Natural killer cell (primary cell): ENCODE measurements at regions not wholly inside any gene's neighbourhood (a gene's known extent, or its start where the extent isn't known, plus 50 kb on each side); places are given as distances from the start of the nearest gene placed in this dataset.

Source experiments
- ATAC-seq, 3 donors: fragments of 150-1000 bp in 2 of 3; fragments of 200-7000 bp in 1 of 3; cut with Tn5 transposase; 1 replicate in 1 of 3; 2 replicates in 2 of 3; pipeline ENCODE4 v1.10.0; 2021; ENCODE audit warnings: mild to moderate bottlenecking in 2 of 3, moderate library complexity in 2 of 3
- DNase-seq, 2 donors: peaks; one replicate each; pipeline versions ENCODE4 v3.0.0 to v3.0.0-alpha.2; 2013 to 2021; ENCODE audit warnings: mixed read lengths in 1 of 2
- H3K27ac ChIP-seq: one replicate; pipeline ENCODE4 v1.5.1; 2013; ENCODE audit warnings: mild to moderate bottlenecking, low read length
- H3K27me3 ChIP-seq: one replicate; pipeline ENCODE4 v1.6.1; 2013; ENCODE audit warnings: low read length; ENCODE audit not compliant: control insufficient read depth, insufficient read depth
- H3K36me3 ChIP-seq: one replicate; pipeline ENCODE4 v1.6.1; 2013; ENCODE audit warnings: low read length; ENCODE audit not compliant: control insufficient read depth, insufficient read depth
- H3K4me1 ChIP-seq: one replicate; pipeline ENCODE4 v1.6.1; 2013; ENCODE audit warnings: low read length; ENCODE audit not compliant: control insufficient read depth, insufficient read depth
- H3K4me3 ChIP-seq: one replicate; pipeline ENCODE4 v1.5.1; 2013; ENCODE audit warnings: low read length
- H3K9me3 ChIP-seq: one replicate; pipeline ENCODE4 v1.6.1; 2013; ENCODE audit warnings: low read length; ENCODE audit not compliant: control insufficient read depth, insufficient read depth
- H3K27ac Mint-ChIP-seq, 2 donors: one replicate each; pipeline ENCODE4 v1.8.0; 2022; ENCODE audit warnings: mild to moderate bottlenecking in 2 of 2, mixed read lengths in 2 of 2, moderate library complexity in 1 of 2
- H3K27me3 Mint-ChIP-seq, 2 donors: one replicate each; pipeline ENCODE4 v1.8.0; 2022; ENCODE audit warnings: low read depth in 2 of 2, mixed read lengths in 2 of 2
- H3K36me3 Mint-ChIP-seq: one replicate; pipeline ENCODE4 v1.8.0; 2022; ENCODE audit warnings: mixed read lengths
- H3K4me1 Mint-ChIP-seq, 2 donors: one replicate each; pipeline ENCODE4 v1.8.0; 2022; ENCODE audit warnings: mixed read lengths in 2 of 2
- H3K4me3 Mint-ChIP-seq: one replicate; pipeline ENCODE4 v1.8.0; 2022; ENCODE audit warnings: mild to moderate bottlenecking, moderate library complexity, mixed read lengths
- H3K9me3 Mint-ChIP-seq, 2 donors: one replicate each; pipeline ENCODE4 v1.8.0; 2022; ENCODE audit warnings: mixed read lengths in 2 of 2
- CTCF ChIP-seq: fragments of 200-600 bp; IDR thresholded peaks from one replicate; pipeline ENCODE4 v1.8.0; 2022; ENCODE audit warnings: antibody characterized with exemption
- WGBS: methylation state at CpG from one replicate; pipeline ENCODE4 v1.1.7; 2013; ENCODE audit warnings: missing lambda C conversion rate; ENCODE audit not compliant: insufficient coverage; 5-methylcytosine and 5-hydroxymethylcytosine counted together
- intact Hi-C: fragments of 100-400 bp; cut with micrococcal nuclease; formaldehyde crosslinking; loops from one replicate; pipeline ENCODE4 v1.14.2; 2022

- no peak for TF ChIP-seq CTCF
- no peaks in the 10 kb centered on the region for H3K4me1 ChIP-seq
- Mint-ChIP-seq H3K27me3 (peaks cover 0 to 4% of the 10 kb centered on the region in 2 donors), H3K4me3 (no peak overlapping the region), H3K4me1 (no peaks in the 10 kb centered on the region), H3K9me3 (no peaks in the 10 kb centered on the region), H3K36me3 (no peaks in the 10 kb centered on the region), H3K27ac (no peak overlapping the region)
- no peak overlapping the region for H3K4me3 ChIP-seq
- WGBS: 80% methylated on average over 7 of the region's 8 CpGs
- DNase-seq (no peak), ATAC-seq (no peak)
- intact Hi-C loops: no loop called here
- no peaks in the 10 kb centered on the region for H3K36me3 ChIP-seq
- no peaks in the 10 kb centered on the region for H3K27me3 ChIP-seq
- H3K9me3 ChIP-seq: no peaks in the 10 kb centered on the region
- H3K27ac ChIP-seq: no peak overlapping the region
These were observed 120.9 kb upstream of the KCNMB2 start for GRCh38 chr3:178415384-178415783.

- H3K9me3 ChIP-seq: no peaks in the 10 kb centered on the region
- no peak overlapping the region for H3K4me3 ChIP-seq
- no peaks in the 10 kb centered on the region for H3K36me3 ChIP-seq
- Mint-ChIP-seq H3K36me3 (no peaks in the 10 kb centered on the region), H3K27me3 (peaks cover 0 to 7% of the 10 kb centered on the region in 2 donors), H3K27ac (no peak overlapping the region), H3K9me3 (no peaks in the 10 kb centered on the region), H3K4me3 (no peak overlapping the region), H3K4me1 (no peaks in the 10 kb centered on the region)
- WGBS: 85% methylated on average over 3 of the region's 4 CpGs
- DNase-seq (no peak), ATAC-seq (no peak)
- no peak for TF ChIP-seq CTCF
- no peaks in the 10 kb centered on the region for H3K4me1 ChIP-seq
- no peaks in the 10 kb centered on the region for H3K27me3 ChIP-seq
- H3K27ac ChIP-seq: no peak overlapping the region
- intact Hi-C loops: no loop called here
These were observed 118.5 kb upstream of the KCNMB2 start for GRCh38 chr3:178417736-178418135.

GRCh38 chr3:178419071-178419470 lies 117.2 kb upstream of the KCNMB2 start:
- Mint-ChIP-seq H3K36me3 (no peaks in the 10 kb centered on the region), H3K4me1 (no peaks in the 10 kb centered on the region), H3K27me3 (peaks cover 0 to 5% of the 10 kb centered on the region in 2 donors), H3K9me3 (no peaks in the 10 kb centered on the region), H3K4me3 (no peak overlapping the region), H3K27ac (no peak overlapping the region)
- no peak overlapping the region for H3K4me3 ChIP-seq
- ATAC-seq: no peak
- intact Hi-C loops: no loop called here
- WGBS: 71% methylated on average over 4 of the region's 4 CpGs
- TF ChIP-seq CTCF: no peak
- no peaks in the 10 kb centered on the region for H3K4me1 ChIP-seq
- no peaks in the 10 kb centered on the region for H3K36me3 ChIP-seq
- H3K27me3 ChIP-seq: no peaks in the 10 kb centered on the region
- no peak for DNase-seq
- H3K9me3 ChIP-seq: no peaks in the 10 kb centered on the region
- no peak overlapping the region for H3K27ac ChIP-seq

- no peak for TF ChIP-seq CTCF
- intact Hi-C loops: no loop called here
- Mint-ChIP-seq H3K27ac (no peak overlapping the region), H3K9me3 (no peaks in the 10 kb centered on the region), H3K36me3 (no peaks in the 10 kb centered on the region), H3K4me1 (no peaks in the 10 kb centered on the region), H3K27me3 (peaks cover 0 to 5% of the 10 kb centered on the region in 2 donors), H3K4me3 (no peak overlapping the region)
- Histone ChIP-seq H3K4me1 (no peaks in the 10 kb centered on the region), H3K4me3 (no peak overlapping the region), H3K27ac (no peak overlapping the region), H3K9me3 (no peaks in the 10 kb centered on the region), H3K27me3 (no peaks in the 10 kb centered on the region), H3K36me3 (no peaks in the 10 kb centered on the region)
- ATAC-seq: no peak
- no peak for DNase-seq
- no CpG with 5 or more reads among the region's 1 CpG for WGBS
These were observed 116.2 kb upstream of the KCNMB2 start for GRCh38 chr3:178420033-178420432.
